Gastrocnemius medialis (tissue), 4 donors: ENCODE measurements at regions not wholly inside any gene's neighbourhood (a gene's known extent, or its start where the extent isn't known, plus 50 kb on each side); places are given as distances from the start of the nearest gene placed in this dataset.

Source experiments
- POLR2A ChIP-seq, 2 donors: fragments of 450-650 bp; IDR thresholded peaks; one replicate each; pipeline ENCODE4 v1.6.1; 2017; ENCODE audit warnings: antibody characterized with exemption in 2 of 2, mild to moderate bottlenecking in 2 of 2, moderate library complexity in 2 of 2
- TF ChIP-seq, protein P1 (sequence below), 5 experiments: fragments of 450-650 bp in 3 of 5; fragments of 200-600 bp in 2 of 5; sonication (generic) in 2 of 5; IDR thresholded peaks in 4 of 5; conservative IDR thresholded peaks in 1 of 5; 1 replicate in 4 of 5; 2 replicates in 1 of 5; pipeline ENCODE4 v1.5.1; 2016 to 2019; ENCODE audit warnings: antibody characterized with exemption in 5 of 5, mild to moderate bottlenecking in 3 of 5, moderate library complexity in 3 of 5

DNA sequence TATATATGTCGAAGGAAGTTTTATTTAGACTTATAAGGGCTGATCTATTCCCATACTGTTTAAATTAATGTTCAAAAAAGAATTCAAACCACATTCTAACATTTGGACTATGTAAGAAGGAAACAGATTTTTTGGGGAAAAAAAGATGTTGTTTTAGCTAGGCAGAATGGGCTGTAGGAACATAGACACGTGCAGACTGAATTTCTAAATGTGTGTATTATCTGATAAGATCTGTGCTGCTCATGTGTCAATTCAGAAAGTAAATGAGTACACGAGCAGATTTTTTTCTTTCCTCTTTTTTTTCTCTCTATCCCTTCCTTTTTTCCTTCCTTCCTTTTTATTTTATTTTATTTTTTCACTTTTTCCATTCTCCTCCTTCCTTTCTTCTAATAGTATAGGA is 259.5 kb upstream of the KCNH8 start:
- TF ChIP-seq, protein P1, sequence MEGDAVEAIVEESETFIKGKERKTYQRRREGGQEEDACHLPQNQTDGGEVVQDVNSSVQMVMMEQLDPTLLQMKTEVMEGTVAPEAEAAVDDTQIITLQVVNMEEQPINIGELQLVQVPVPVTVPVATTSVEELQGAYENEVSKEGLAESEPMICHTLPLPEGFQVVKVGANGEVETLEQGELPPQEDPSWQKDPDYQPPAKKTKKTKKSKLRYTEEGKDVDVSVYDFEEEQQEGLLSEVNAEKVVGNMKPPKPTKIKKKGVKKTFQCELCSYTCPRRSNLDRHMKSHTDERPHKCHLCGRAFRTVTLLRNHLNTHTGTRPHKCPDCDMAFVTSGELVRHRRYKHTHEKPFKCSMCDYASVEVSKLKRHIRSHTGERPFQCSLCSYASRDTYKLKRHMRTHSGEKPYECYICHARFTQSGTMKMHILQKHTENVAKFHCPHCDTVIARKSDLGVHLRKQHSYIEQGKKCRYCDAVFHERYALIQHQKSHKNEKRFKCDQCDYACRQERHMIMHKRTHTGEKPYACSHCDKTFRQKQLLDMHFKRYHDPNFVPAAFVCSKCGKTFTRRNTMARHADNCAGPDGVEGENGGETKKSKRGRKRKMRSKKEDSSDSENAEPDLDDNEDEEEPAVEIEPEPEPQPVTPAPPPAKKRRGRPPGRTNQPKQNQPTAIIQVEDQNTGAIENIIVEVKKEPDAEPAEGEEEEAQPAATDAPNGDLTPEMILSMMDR (IDR thresholded peaks at IDR 0.05 in 4 of 5, conservative IDR thresholded peaks at IDR 0.05 in 1 of 5), result no peak
- no peak for TF ChIP-seq POLR2A (IDR thresholded peaks at IDR 0.05)
